Neural progenitor cell (in vitro differentiated cells): ENCODE measurements at regions not wholly inside any gene's neighbourhood (a gene's known extent, or its start where the extent isn't known, plus 50 kb on each side); places are given as distances from the start of the nearest gene placed in this dataset.

ENCODE experiments used
- DNase-seq: peaks from one replicate; pipeline ENCODE4 v3.0.0-alpha.2; 2016; ENCODE audit warnings: low spot score
- H2AFZ ChIP-seq: fragments of 200-600 bp; sonication (generic); replicated peaks from 2 replicates; pipeline ENCODE4 v1.6.1; 2016; ENCODE audit warnings: antibody characterized with exemption
- H3F3A ChIP-seq: fragments of 200-600 bp; sonication (generic); 2 replicates; pipeline ENCODE4 v1.6.1; 2016; ENCODE audit warnings: antibody characterized with exemption, low read depth
- H3K27ac ChIP-seq: fragments of 200-600 bp; sonication (generic); 2 replicates; pipeline ENCODE4 v1.5.1; 2016; ENCODE audit warnings: mild to moderate bottlenecking
- H3K27me3 ChIP-seq: fragments of 200-600 bp; sonication (generic); 2 replicates; pipeline ENCODE4 v1.6.1; 2016; ENCODE audit warnings: mild to moderate bottlenecking, moderate library complexity
- H3K36me3 ChIP-seq: fragments of 200-600 bp; sonication (generic); 2 replicates; pipeline ENCODE4 v1.5.1; 2016
- H3K4me1 ChIP-seq: fragments of 200-600 bp; sonication (generic); 2 replicates; pipeline ENCODE4 v1.6.1; 2016; ENCODE audit warnings: mixed run types
- H3K4me2 ChIP-seq: fragments of 200-600 bp; sonication (generic); 2 replicates; pipeline ENCODE4 v1.6.1; 2016
- H3K4me3 ChIP-seq: fragments of 200-600 bp; sonication (generic); 2 replicates; pipeline ENCODE4 v1.5.1; 2016
- H3K79me2 ChIP-seq: fragments of 200-600 bp; sonication (generic); 2 replicates; pipeline ENCODE4 v1.6.1; 2016; ENCODE audit warnings: low read depth
- H3K9ac ChIP-seq: fragments of 200-600 bp; sonication (generic); 2 replicates; pipeline ENCODE4 v1.6.1; 2016
- H3K9me3 ChIP-seq: fragments of 200-600 bp; sonication (generic); 2 replicates; pipeline ENCODE4 v1.5.1; 2016; ENCODE audit warnings: low read depth
- H4K20me1 ChIP-seq: fragments of 200-600 bp; sonication (generic); 2 replicates; pipeline ENCODE4 v1.6.1; 2016; ENCODE audit warnings: low read depth
- H3K27ac Mint-ChIP-seq: 3 replicates; pipeline ENCODE4 v1.8.0; 2021; ENCODE audit warnings: mixed read lengths
- H3K27me3 Mint-ChIP-seq: 2 replicates; pipeline ENCODE4 v1.8.0; 2022; ENCODE audit warnings: low read depth, mild to moderate bottlenecking, inconsistent platforms, moderate library complexity, mixed read lengths; ENCODE audit not compliant: insufficient read depth
- H3K36me3 Mint-ChIP-seq: 3 replicates; pipeline ENCODE4 v1.8.0; 2021; ENCODE audit warnings: mixed read lengths
- H3K4me1 Mint-ChIP-seq: 3 replicates; pipeline ENCODE4 v1.8.0; 2021; ENCODE audit warnings: mixed read lengths
- H3K4me3 Mint-ChIP-seq: 3 replicates; pipeline ENCODE4 v1.8.0; 2021; ENCODE audit warnings: mild to moderate bottlenecking, moderate library complexity, mixed read lengths
- H3K9me3 Mint-ChIP-seq: 3 replicates; pipeline ENCODE4 v1.8.0; 2020; ENCODE audit warnings: mixed read lengths
- CTCF ChIP-seq: fragments of 200-600 bp; sonication (generic); IDR thresholded peaks from 2 replicates; pipeline ENCODE4 v1.5.1; 2017; ENCODE audit warnings: antibody characterized with exemption, mild to moderate bottlenecking
- EZH2 ChIP-seq: fragments of 200-600 bp; sonication (generic); IDR thresholded peaks from 2 replicates; pipeline ENCODE4 v1.6.1; 2017; ENCODE audit warnings: antibody characterized with exemption, mild to moderate bottlenecking, moderate library complexity
- EZH2phosphoT487 ChIP-seq: fragments of 200-600 bp; sonication (generic); IDR thresholded peaks from 2 replicates; pipeline ENCODE4 v1.6.1; 2017; ENCODE audit warnings: antibody characterized with exemption

- H3K4me2 ChIP-seq: no peak overlapping the region
- no peak overlapping the region for H3K4me3 ChIP-seq
- peaks cover 94% of the 10 kb centered on the region for H4K20me1 ChIP-seq
- Mint-ChIP-seq H3K27me3 (no peaks in the 10 kb centered on the region), H3K9me3 (no peaks in the 10 kb centered on the region), H3K4me1 (peaks cover 53% of the 10 kb centered on the region), H3K36me3 (no peaks in the 10 kb centered on the region), H3K4me3 (no peak overlapping the region), H3K27ac (no peak overlapping the region)
- DNase-seq: no peak
- TF ChIP-seq EZH2 (no peak), EZH2phosphoT487 (no peak), CTCF (no peak)
- H2AFZ ChIP-seq: no peak overlapping the region
- H3K27ac ChIP-seq: no peak overlapping the region
- H3K4me1 ChIP-seq: peaks cover 65% of the 10 kb centered on the region
- H3K9ac ChIP-seq: no peak overlapping the region
- H3K36me3 ChIP-seq: no peaks in the 10 kb centered on the region
- H3F3A ChIP-seq: peaks cover 48% of the 10 kb centered on the region
- H3K9me3 ChIP-seq: no peaks in the 10 kb centered on the region
- peaks cover 98% of the 10 kb centered on the region for H3K79me2 ChIP-seq
- no peaks in the 10 kb centered on the region for H3K27me3 ChIP-seq
Observed at GRCh38 chr6:56807989-56808337, 146.9 kb upstream of the BEND6 start.

GRCh38 chr6:56807326-56807988 is 147.4 kb upstream of the BEND6 start:
- no peak overlapping the region for H3K4me3 ChIP-seq
- no peaks in the 10 kb centered on the region for H3K36me3 Mint-ChIP-seq
- H3F3A ChIP-seq: peaks cover 46% of the 10 kb centered on the region
- peaks cover 58% of the 10 kb centered on the region for H3K4me1 Mint-ChIP-seq
- peak overlapping the region; percentile 68 for H3K4me2 ChIP-seq
- peaks cover 91% of the 10 kb centered on the region for H4K20me1 ChIP-seq
- DNase-seq: no peak
- no peak overlapping the region for H3K4me3 Mint-ChIP-seq
- H3K27me3 ChIP-seq: no peaks in the 10 kb centered on the region
- no peaks in the 10 kb centered on the region for H3K9me3 Mint-ChIP-seq
- TF ChIP-seq EZH2: no peak
- TF ChIP-seq EZH2phosphoT487: no peak
- TF ChIP-seq CTCF: no peak
- H3K9ac ChIP-seq: no peak overlapping the region
- no peaks in the 10 kb centered on the region for H3K27me3 Mint-ChIP-seq
- peak overlapping the region; percentile 54 for H3K27ac ChIP-seq
- H3K36me3 ChIP-seq: no peaks in the 10 kb centered on the region
- peaks cover 70% of the 10 kb centered on the region for H3K4me1 ChIP-seq
- peaks cover 100% of the 10 kb centered on the region for H3K79me2 ChIP-seq
- no peak overlapping the region for H2AFZ ChIP-seq
- no peaks in the 10 kb centered on the region for H3K9me3 ChIP-seq
- peak overlapping the region; percentile 72 for H3K27ac Mint-ChIP-seq

GRCh38 chr6:56806368-56806767 is 148.5 kb upstream of the BEND6 start:
- H3K9ac ChIP-seq: no peak overlapping the region
- H4K20me1 ChIP-seq: peaks cover 80% of the 10 kb centered on the region
- DNase-seq: peak; percentile 77
- H3K9me3 Mint-ChIP-seq: no peaks in the 10 kb centered on the region
- peaks cover 100% of the 10 kb centered on the region for H3K79me2 ChIP-seq
- H3K9me3 ChIP-seq: no peaks in the 10 kb centered on the region
- H3K27me3 Mint-ChIP-seq: no peaks in the 10 kb centered on the region
- no peak overlapping the region for H3K4me3 Mint-ChIP-seq
- no peak for TF ChIP-seq EZH2
- TF ChIP-seq CTCF: no peak
- TF ChIP-seq EZH2phosphoT487: no peak
- H3K27ac Mint-ChIP-seq: peak overlapping the region; percentile 8
- peak overlapping the region; percentile 10 for H3K4me3 ChIP-seq
- peaks cover 70% of the 10 kb centered on the region for H3K4me1 ChIP-seq
- H3K27me3 ChIP-seq: no peaks in the 10 kb centered on the region
- no peaks in the 10 kb centered on the region for H3K36me3 ChIP-seq
- peaks cover 59% of the 10 kb centered on the region for H3K4me1 Mint-ChIP-seq
- peak overlapping the region; percentile 54 for H3K27ac ChIP-seq
- no peak overlapping the region for H2AFZ ChIP-seq
- peaks cover 40% of the 10 kb centered on the region for H3F3A ChIP-seq
- peak overlapping the region; percentile 68 for H3K4me2 ChIP-seq
- H3K36me3 Mint-ChIP-seq: no peaks in the 10 kb centered on the region
